Naive thymus-derived CD4-positive, alpha-beta T cell (primary cell): ENCODE measurements at regions not wholly inside any gene's neighbourhood (a gene's known extent, or its start where the extent isn't known, plus 50 kb on each side); places are given as distances from the start of the nearest gene placed in this dataset.
"Not testable (repeated sequence)": the region's sequence is repeated elsewhere in the genome, so short reads cannot be mapped to it uniquely, and the experiment has no call there.

Experiments
- ATAC-seq: fragments of 150-1000 bp; cut with Tn5 transposase; 2 replicates; pipeline ENCODE4 v1.10.0; 2021; ENCODE audit warnings: mild to moderate bottlenecking, moderate library complexity
- CTCF ChIA-PET: fragments of 350-600 bp; sonication (Branson Sonifier 250); formaldehyde crosslinking; loops from one replicate; lab custom pipeline; 2021; ENCODE audit warnings: antibody characterized with exemption; lab: Charles Lee
- POLR2A ChIA-PET: fragments of 350-600 bp; sonication (Branson Sonifier 250); formaldehyde crosslinking; loops from one replicate; lab custom pipeline; 2021; ENCODE audit warnings: antibody characterized with exemption, inconsistent platforms; lab: Charles Lee
- DNase-seq, 9 donors: peaks; one replicate each; pipeline versions ENCODE4 v3.0.0 to v3.0.0-alpha.2; 2020 to 2022; ENCODE audit warnings: mixed read lengths in 1 of 9
- H3K27ac ChIP-seq: one replicate; pipeline ENCODE4 v1.7.0; 2013; ENCODE audit warnings: mild to moderate bottlenecking, low read depth, low read length, moderate library complexity
- H3K27me3 ChIP-seq, 2 donors: one replicate each; pipeline ENCODE4 v1.7.0; 2013; ENCODE audit warnings: low read length in 2 of 2, mild to moderate bottlenecking in 2 of 2, moderate library complexity in 2 of 2; ENCODE audit not compliant: control insufficient read depth in 2 of 2, insufficient read depth in 2 of 2
- H3K36me3 ChIP-seq, 3 experiments: 1 replicate in 2 of 3; 2 replicates in 1 of 3; pipeline ENCODE4 v1.7.0; 2013; ENCODE audit warnings: low read length in 3 of 3, mild to moderate bottlenecking in 3 of 3, moderate library complexity in 1 of 3; ENCODE audit not compliant: insufficient read depth in 3 of 3, control insufficient read depth in 2 of 3
- H3K4me1 ChIP-seq, 2 donors: one replicate each; pipeline ENCODE4 v1.7.0; 2013; ENCODE audit warnings: low read length in 2 of 2, mild to moderate bottlenecking in 2 of 2, moderate library complexity in 1 of 2; ENCODE audit not compliant: control insufficient read depth in 2 of 2, insufficient read depth in 2 of 2
- H3K4me3 ChIP-seq: 2 replicates; pipeline ENCODE4 v1.7.0; 2013; ENCODE audit warnings: mild to moderate bottlenecking, low read length
- H3K9me3 ChIP-seq, 3 experiments: 1 replicate in 2 of 3; 2 replicates in 1 of 3; pipeline ENCODE4 v1.7.0; 2013; ENCODE audit warnings: low read length in 3 of 3; ENCODE audit not compliant: control insufficient read depth in 2 of 3
- H3K27ac Mint-ChIP-seq, 9 donors: one replicate each; pipeline ENCODE4 v1.8.0; 2020 to 2022; ENCODE audit warnings: mixed read lengths in 9 of 9, mild to moderate bottlenecking in 8 of 9, moderate library complexity in 5 of 9, inconsistent platforms in 2 of 9
- H3K27me3 Mint-ChIP-seq, 5 donors: one replicate each; pipeline ENCODE4 v1.8.0; 2021 to 2022; ENCODE audit warnings: mixed read lengths in 5 of 5, mild to moderate bottlenecking in 1 of 5
- H3K36me3 Mint-ChIP-seq, 5 donors: one replicate each; pipeline ENCODE4 v1.8.0; 2020 to 2022; ENCODE audit warnings: mixed read lengths in 5 of 5, mild to moderate bottlenecking in 3 of 5, inconsistent platforms in 1 of 5
- H3K4me1 Mint-ChIP-seq, 7 donors: one replicate each; pipeline ENCODE4 v1.8.0; 2020 to 2022; ENCODE audit warnings: mixed read lengths in 7 of 7, mild to moderate bottlenecking in 3 of 7, inconsistent platforms in 1 of 7
- H3K4me3 Mint-ChIP-seq, 10 donors: one replicate each; pipeline ENCODE4 v1.8.0; 2020 to 2022; ENCODE audit warnings: mild to moderate bottlenecking in 10 of 10, mixed read lengths in 10 of 10, moderate library complexity in 6 of 10, inconsistent platforms in 2 of 10
- H3K9me3 Mint-ChIP-seq, 11 donors: one replicate each; pipeline ENCODE4 v1.8.0; 2020 to 2022; ENCODE audit warnings: mixed read lengths in 11 of 11, mild to moderate bottlenecking in 4 of 11, inconsistent platforms in 1 of 11, moderate library complexity in 1 of 11
- intact Hi-C, 2 donors: fragments of 100-400 bp; cut with micrococcal nuclease; formaldehyde crosslinking; loops; one replicate each; pipeline ENCODE4 v1.15.1; 2023

- POLR2A ChIA-PET = no interaction called here
- Mint-ChIP-seq H3K4me3 (no peak overlapping the region), H3K9me3 (peaks cover 0 to 10% (median 5%) of the 10 kb centered on the region in 11 donors), H3K4me1 (no peaks in the 10 kb centered on the region), H3K27ac (no peak overlapping the region), H3K27me3 (peaks cover 0 to 11% (median 0%) of the 10 kb centered on the region in 5 donors), H3K36me3 (no peaks in the 10 kb centered on the region)
- Histone ChIP-seq H3K9me3 (no peaks in the 10 kb centered on the region), H3K27ac (no peak overlapping the region), H3K4me3 (no peak overlapping the region), H3K27me3 (no peaks in the 10 kb centered on the region), H3K36me3 (no peaks in the 10 kb centered on the region), H3K4me1 (no peaks in the 10 kb centered on the region)
- no peak for ATAC-seq
- DNase-seq = no peak
- intact Hi-C loops = no loop called here
- CTCF ChIA-PET = no interaction called here
Measured at GRCh38 chr16:88208112-88208511, 174.6 kb upstream of the ZNF469 start.

DNA sequence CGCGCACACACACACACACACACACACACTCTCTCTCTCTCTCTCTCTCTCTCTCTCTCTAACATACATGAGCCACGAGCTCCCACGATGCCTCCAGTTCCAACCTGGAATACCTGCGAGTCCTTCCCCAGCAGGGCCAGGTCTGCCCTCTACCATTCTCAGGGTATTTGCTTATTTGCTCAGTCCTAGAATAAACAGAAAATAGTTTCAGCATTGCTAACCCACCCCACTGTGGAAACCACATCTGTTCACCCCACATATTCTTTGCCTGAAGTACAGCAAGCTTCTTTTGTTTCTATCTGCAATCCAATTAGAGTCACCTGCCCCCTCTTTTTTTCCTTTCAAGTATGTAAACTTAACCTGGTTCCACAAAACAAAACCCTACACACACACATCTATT, 174.0 kb upstream of the ZNF469 start:
- H3K27ac Mint-ChIP-seq, H3K4me3 ChIP-seq, H3K4me3 Mint-ChIP-seq, H3K36me3 Mint-ChIP-seq, H3K4me1 Mint-ChIP-seq, H3K27me3 ChIP-seq, DNase-seq, H3K9me3 ChIP-seq, H3K9me3 Mint-ChIP-seq, CTCF ChIA-PET, H3K36me3 ChIP-seq, ATAC-seq, H3K4me1 ChIP-seq, intact Hi-C loops, POLR2A ChIA-PET, H3K27ac ChIP-seq: not testable (repeated sequence)
- peaks cover 0 to 11% (median 0%) of the 10 kb centered on the region in 5 donors for H3K27me3 Mint-ChIP-seq

DNA sequence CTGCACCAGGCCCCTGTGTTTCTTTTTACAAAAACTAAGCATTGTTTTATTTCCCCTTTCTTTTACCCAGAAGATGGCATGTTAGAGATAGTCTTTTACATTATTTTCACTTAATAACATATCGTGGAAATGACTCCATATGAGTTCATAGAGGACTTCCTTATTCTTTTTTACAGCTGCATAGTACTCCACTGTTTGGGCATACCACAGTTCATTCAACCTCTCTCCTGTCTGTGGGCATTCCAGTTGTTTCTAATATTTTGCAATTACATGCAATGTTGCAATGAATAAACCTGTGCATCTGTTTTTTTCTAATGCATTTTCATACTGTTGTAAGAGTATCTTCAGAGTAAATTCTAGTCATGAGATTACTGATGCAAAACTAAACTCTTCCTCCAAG, 173.2 kb upstream of the ZNF469 start:
- H3K4me1 Mint-ChIP-seq, H3K27me3 ChIP-seq, H3K36me3 Mint-ChIP-seq, intact Hi-C loops, H3K4me3 Mint-ChIP-seq, H3K4me1 ChIP-seq, H3K36me3 ChIP-seq, H3K27ac Mint-ChIP-seq, H3K9me3 Mint-ChIP-seq, POLR2A ChIA-PET, DNase-seq, H3K4me3 ChIP-seq, H3K27ac ChIP-seq, ATAC-seq, H3K9me3 ChIP-seq, CTCF ChIA-PET: not testable (repeated sequence)
- H3K27me3 Mint-ChIP-seq = peaks cover 0 to 12% (median 0%) of the 10 kb centered on the region in 5 donors

DNA sequence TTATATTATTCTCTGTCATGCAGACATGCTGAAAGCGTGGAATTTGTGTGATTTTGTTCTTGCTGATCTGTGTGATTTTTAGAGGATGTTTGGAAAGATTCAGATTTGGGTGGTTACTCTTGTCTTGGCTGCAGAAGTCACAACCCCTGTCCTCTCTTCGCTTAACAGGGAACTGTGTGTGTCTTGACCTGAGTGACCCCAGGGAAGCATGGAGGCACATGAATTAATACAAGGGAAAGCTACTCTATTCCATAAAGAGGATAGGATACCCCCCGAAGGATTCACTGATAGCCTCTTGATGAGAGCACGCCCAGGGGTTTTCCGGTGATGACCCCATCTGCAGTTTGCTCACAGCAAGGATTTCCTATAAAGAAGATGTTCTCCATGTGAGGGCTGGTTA, 168.8 kb upstream of the ZNF469 start:
- intact Hi-C loops, H3K36me3 Mint-ChIP-seq, H3K4me3 ChIP-seq, CTCF ChIA-PET, H3K4me3 Mint-ChIP-seq, H3K27me3 ChIP-seq, H3K27ac Mint-ChIP-seq, H3K4me1 ChIP-seq, H3K36me3 ChIP-seq, DNase-seq, H3K27ac ChIP-seq, ATAC-seq, POLR2A ChIA-PET, H3K4me1 Mint-ChIP-seq, H3K9me3 ChIP-seq: not testable (repeated sequence)
- Mint-ChIP-seq H3K27me3 (peaks cover 0 to 22% (median 10%) of the 10 kb centered on the region in 5 donors), H3K9me3 (peaks cover 3 to 20% (median 7%) of the 10 kb centered on the region in 11 donors)

GRCh38 chr16:88221001-88221761, 161.6 kb upstream of the ZNF469 start:
- H3K9me3 Mint-ChIP-seq = peaks cover 0 to 14% (median 5%) of the 10 kb centered on the region in 11 donors
- H3K27ac Mint-ChIP-seq, H3K4me1 Mint-ChIP-seq: not testable (repeated sequence)

DNA sequence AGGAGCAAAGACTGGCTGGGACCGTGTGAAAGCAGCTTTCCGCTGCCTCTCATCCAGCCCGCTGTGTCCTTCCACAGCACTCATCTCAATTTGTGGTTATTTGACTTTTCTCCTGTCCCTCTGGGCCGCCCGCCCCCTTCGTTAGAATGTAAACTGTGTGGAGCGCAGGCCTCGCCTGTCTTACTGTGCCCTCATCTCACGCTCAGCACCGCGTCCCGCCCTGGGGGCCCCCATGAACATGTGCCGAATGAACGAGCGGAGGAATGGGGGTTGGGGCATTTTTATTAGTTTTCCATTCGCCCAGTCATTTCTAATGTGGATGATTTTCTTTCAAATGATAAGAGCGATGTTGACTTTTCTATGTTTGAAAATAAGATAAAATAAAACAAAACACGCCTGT, 159.1 kb upstream of the ZNF469 start:
- H3K36me3 Mint-ChIP-seq, H3K9me3 Mint-ChIP-seq, CTCF ChIA-PET, H3K4me3 ChIP-seq, ATAC-seq, intact Hi-C loops, H3K9me3 ChIP-seq, DNase-seq, H3K27ac ChIP-seq, POLR2A ChIA-PET, H3K4me1 ChIP-seq, H3K27me3 ChIP-seq, H3K27ac Mint-ChIP-seq, H3K4me3 Mint-ChIP-seq, H3K4me1 Mint-ChIP-seq, H3K36me3 ChIP-seq: not testable (repeated sequence)
- peaks cover 0 to 35% (median 18%) of the 10 kb centered on the region in 5 donors for H3K27me3 Mint-ChIP-seq

More at GRCh38 chr16:88221001-88221761, 161.6 kb upstream of the ZNF469 start:
- POLR2A ChIA-PET, H3K4me3 ChIP-seq, ATAC-seq, H3K27ac ChIP-seq, H3K4me3 Mint-ChIP-seq, H3K36me3 ChIP-seq, intact Hi-C loops, DNase-seq, H3K9me3 ChIP-seq, H3K4me1 ChIP-seq, H3K27me3 ChIP-seq, CTCF ChIA-PET: not testable (repeated sequence)
- Mint-ChIP-seq H3K36me3 (peaks cover 0 to 13% (median 0%) of the 10 kb centered on the region in 5 donors), H3K27me3 (peaks cover 0 to 41% (median 24%) of the 10 kb centered on the region in 5 donors)
